Stimulated activated CD4-positive, alpha-beta T cell treated with anti-CD3 and anti-CD28 coated beads, TNF-alpha, amount 100 ng/mL, for 24 hours (primary cell): ENCODE measurements at regions not wholly inside any gene's neighbourhood (a gene's known extent, or its start where the extent isn't known, plus 50 kb on each side); places are given as distances from the start of the nearest gene placed in this dataset.
"Not testable (repeated sequence)": the region's sequence is repeated elsewhere in the genome, so short reads cannot be mapped to it uniquely, and the experiment has no call there.

Experiments used
- DNase-seq, 3 experiments: peaks; one replicate each; pipeline ENCODE4 v3.0.0-alpha.2; 2020; ENCODE audit warnings: low read depth in 3 of 3

DNA sequence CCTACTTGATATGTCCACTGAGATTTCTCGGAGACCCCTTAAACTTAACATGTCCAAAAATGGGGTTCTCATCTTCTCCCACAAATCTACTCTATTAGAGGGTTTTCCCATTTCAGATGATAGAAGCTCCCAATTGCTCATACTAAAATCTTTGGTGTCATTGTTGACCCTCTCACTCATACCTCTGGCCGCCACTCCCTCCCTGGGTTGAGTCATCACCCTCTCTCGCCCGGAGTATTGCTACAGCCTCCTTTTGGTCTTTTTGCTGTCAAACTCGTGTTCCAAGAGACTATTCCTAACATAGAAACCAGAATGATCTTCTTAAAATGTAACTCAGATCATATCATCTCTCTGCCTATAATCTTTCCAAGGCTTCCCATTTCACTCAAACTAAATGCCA lies 91.0 kb upstream of the GNAQ start:
- no peak for DNase-seq

DNA sequence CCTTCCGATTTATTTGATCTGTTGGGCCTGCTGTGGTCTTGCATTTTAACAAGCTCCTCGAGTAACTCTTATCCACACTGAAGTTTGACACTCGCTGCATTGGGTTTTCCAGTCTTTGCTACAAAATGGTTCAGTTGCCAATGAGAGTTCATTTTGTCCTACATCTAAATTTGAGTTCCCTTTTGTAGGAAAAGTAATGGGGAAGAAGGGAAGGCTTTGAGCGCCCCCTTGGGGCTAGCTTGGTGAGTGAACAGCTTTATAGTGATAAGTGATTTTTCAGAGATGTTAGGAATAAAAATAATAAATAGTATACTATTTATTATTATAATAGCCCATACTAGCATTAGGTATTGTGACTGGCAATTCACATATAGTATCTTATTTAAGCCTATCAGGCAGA lies 89.9 kb upstream of the GNAQ start:
- peak; percentile 28 to 54 (median 34) for DNase-seq

DNA sequence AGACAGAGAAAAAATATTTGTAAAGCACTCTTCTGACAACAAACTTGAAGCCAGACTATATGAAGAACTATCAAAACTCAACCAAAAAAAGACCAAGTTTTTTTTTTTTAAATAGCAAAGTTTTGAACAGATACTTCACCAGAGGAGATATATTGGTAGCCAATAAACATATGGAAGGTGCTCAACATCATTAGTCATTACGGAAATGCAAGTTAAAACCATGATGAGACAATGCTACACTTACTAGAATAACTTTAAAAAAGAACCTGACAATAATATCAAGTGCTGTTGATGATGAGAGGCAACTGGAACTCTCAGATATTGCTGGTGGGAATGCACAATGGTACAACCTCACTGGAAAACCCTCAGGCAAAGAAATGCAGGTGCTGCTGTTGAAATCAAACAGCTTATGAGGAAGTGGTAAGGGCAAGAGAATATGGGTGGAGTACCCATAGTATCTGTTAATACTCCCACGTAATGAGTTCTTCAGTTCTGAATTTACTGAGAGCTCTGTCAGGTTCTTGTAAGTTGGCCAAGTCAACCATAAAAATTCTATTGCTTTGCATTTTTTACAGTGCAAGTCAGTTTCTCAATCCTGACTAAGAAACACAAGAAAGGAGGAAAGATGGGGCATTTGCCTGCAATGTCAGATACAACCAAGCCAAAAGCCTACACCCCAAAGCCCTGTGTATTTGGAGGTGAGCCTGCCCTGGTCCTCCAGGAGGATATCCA lies 87.3 kb upstream of the GNAQ start:
- DNase-seq = no peak

DNA sequence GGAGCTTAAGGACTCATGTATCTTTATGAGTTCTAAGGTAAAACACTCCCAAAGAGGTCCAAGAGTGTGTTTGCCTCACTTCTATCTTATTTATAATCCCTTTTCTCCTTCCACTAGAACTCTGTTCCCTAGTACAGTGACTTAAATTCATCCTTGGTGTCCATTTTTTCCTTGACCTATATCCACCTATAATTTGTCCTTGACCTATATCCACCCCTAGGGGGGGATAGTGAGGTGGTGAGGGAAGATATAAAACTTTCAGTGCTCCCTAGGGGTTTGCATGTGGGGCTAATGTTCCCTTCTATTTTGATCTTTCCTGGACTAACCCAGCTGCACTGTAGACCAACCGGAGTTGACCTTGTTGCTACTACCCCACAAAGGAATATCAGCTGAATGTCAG lies 83.5 kb upstream of the GNAQ start:
- DNase-seq = no peak

DNA sequence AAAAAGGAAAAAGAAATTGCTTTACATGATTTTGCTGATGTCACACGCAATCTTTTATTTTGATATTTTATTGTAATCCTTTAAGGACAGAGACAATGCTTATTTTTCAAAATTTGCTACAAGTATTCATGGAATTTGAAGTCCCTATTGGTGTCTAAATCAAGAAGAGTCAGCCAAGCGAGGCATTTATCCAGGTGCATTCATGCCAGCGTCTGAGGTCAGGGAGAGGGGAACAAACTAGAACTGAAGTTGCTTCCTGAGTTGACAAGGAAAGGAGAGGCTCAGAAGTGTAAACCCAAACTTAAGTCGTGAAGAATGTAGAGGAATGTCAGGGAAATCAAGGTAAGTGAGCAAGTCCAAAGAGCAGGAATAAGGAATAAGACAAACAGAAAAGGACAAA lies 83.0 kb upstream of the GNAQ start:
- no peak for DNase-seq

DNA sequence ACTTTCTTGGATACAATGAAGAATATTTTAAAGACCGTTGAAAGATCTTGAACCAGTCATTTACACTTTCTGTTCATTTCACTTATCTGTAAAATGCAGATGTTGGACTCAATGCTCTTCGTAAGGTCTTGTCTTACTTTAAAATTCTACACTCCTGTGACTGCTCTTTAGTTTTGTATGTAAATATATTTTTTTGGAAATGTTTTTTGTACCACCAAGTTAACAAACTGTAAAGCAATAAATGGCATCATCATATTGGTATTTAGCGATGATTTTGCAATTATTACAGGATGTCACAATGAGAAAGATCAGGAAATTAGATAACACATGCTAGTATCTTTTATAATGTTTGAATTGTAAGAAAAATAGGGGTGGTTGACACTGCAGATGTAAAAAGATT lies 80.8 kb upstream of the GNAQ start:
- DNase-seq = no peak

DNA sequence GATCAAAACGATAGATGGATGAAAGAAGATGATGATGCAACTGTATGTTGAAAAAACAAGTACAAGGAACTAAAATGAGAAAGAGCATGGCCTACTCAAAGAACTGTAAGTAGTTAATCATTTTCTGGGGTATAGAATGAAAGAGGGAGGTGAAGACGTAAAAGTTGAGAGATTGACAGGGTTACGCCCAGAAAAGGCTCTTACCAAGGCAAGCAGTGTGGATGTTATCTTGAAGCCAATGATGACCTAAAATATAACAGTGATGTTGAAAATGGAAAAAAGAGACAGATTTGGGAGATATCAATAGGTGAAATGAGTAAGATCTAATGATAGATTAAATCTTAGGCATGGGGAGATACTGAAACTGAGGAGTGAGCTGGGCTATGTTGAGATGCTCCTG lies 80.4 kb upstream of the GNAQ start:
- no peak for DNase-seq

DNA sequence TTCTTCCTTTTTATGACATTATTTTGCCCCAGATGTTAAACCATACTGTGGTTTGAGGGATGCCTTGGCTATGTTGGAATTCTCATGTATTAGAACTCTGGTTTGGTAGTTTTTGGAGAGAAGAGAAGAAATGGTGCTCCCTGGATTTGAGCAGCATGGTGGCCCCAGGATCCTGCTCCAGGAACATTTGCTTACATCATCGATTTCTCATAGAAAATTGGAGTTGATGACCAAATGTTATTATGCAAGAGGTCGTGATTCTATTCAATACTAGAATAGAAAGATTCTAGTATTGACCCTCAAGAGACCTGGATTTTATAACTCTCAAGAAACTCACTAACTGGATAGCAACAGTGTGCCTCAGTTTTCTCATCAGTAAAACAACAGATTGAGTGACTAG lies 77.5 kb upstream of the GNAQ start:
- no peak for DNase-seq

DNA sequence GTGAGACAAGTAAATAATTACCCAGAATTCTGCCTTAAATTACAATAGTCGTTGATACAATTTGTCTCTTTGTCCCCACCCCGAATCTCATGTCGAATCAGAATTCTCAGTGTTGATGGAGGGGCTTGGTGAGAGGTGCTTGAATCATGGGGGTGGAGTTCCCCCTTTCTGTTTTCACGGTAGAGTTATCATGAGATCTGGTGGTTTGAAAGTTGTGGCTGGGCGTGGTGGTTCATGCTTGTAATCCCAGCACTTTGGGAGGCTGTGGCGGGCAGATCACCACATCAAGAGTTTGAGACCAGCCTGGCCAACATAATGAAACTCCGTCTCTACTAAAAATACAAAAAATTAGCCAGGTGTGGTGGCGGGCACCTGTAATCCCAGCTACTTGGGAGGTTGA lies 75.0 kb upstream of the GNAQ start:
- DNase-seq = peak in 1 of 3 experiments; percentile 29

DNA sequence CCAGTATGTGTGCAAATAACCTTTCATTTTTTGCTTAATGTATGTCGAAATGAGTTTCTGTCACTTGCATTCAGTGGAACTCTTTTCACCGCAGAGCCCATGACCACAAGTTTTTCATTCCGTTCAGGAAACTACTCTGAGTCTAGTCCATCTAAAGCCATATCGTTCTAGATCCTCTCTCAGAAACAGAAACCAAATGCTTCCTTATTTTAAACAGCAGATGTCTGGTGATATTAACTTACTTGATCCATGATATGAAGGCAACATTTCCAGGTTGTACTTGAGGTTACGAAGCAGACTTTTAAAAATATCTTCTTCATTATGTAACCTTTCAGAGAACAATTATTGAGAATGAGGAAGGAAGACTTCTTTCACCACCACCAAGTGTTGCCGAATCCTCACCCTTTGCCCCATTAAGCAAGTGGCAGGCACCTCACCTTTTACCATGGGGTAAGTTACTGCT lies 72.4 kb upstream of the GNAQ start:
- peak in 1 of 3 experiments; percentile 9 for DNase-seq

DNA sequence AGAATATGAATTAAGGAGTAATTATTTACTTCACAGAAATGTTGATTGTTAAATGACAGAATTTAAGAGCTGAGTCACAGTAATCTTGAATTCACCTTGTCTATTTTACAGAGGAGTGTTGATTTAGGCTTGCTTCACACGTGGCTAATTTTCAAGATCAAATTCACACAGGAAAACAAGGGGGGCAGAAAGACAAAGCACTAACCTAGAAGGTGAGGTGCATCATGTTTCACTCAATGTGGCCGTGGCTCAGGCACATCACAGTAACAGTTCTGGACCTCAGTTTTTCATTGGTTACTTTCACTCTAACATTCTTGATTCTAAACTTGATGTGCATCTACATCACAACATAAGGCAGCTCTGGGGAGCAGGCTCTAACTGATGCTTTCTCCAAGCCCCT lies 69.6 kb upstream of the GNAQ start:
- no peak for DNase-seq

DNA sequence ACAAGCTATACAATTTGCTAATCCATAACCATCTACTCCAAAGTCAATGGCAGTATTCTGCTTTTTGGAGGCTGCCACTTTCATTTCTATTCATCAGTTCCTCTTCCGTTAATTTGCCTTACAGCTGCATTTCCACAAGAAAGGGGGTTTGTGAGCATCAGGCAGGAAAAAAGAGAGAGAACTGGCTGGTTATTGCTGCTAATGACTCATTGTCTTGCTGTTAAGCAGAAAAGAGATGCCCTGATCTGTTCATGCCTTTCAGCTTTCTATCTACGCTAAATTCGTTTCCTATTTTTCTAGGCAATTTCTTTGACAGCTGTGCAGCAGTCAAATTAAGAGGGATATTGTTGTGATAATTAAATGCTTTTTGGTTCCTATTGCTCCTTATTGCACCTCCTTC lies 65.9 kb upstream of the GNAQ start:
- DNase-seq = no peak

DNA sequence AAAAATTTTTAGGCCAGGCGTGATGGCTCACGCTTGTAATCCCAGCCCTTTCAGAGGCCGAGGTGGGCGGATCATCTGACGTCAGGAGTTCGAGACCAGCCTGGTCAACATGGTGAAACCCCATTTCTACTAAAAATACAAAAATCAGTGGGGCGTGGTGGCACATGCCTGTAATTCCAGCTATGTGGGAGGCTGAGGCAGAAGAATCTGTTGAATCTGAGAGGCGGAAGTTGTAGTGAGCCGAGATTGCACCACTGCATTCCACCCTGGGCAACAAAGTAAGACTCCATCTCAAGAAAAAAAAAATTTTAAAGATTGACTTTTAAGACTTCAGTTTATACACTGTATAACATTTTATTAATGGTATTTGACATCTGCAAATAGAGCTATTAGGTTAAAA lies 60.1 kb upstream of the GNAQ start:
- DNase-seq = no peak

DNA sequence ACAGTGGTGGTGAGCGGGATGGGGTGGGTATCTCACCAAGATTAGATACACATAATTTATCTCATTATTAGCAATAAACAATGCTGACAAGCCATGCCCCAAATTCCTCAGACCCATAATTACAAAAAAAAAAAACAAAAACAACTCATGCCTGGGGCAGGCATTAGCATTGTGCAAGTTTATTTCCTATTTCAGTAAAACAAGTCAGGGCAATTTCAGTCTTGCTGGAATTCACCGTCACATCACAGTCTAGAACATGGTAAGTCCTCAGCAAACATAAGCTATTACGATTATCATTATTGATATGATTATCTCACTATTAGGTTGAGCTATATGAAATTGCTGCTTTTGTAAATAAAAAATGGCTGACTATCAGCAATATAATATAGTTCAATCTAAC lies 57.5 kb upstream of the GNAQ start:
- DNase-seq = no peak

DNA sequence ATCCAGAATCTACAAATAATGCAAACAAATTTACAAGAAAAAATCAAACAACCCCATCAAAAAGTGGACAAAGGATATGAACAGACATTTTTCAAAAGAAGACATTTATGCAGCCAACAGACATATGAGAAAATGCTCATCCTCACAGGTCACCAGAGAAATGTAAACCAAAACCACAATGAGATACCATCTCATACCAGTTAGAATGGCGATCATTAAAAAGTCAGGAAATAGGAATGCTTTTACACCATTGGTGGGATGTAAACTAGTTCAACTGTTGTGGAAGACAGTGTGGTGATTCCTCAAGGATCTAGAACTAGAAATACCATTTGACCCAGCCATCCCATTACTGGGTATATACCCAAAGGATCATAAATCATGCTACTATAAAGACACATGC lies 56.6 kb upstream of the GNAQ start:
- not testable (repeated sequence) for DNase-seq
